C4-2B (cell line): ENCODE measurements at regions not wholly inside any gene's neighbourhood (a gene's known extent, or its start where the extent isn't known, plus 50 kb on each side); places are given as distances from the start of the nearest gene placed in this dataset.

ENCODE experiments used
- H3K27ac ChIP-seq: fragments of 450-650 bp; 2 replicates; pipeline ENCODE4 v1.5.1; 2017
- ZFX ChIP-seq: fragments of 450-650 bp; IDR thresholded peaks from 2 replicates; pipeline ENCODE4 v1.6.1; 2017
- TF ChIP-seq, protein P1 (sequence below): fragments of 450-650 bp; conservative IDR thresholded peaks from 2 replicates; pipeline ENCODE4 v1.5.1; 2017; ENCODE audit warnings: mild to moderate bottlenecking

GRCh38 chr11:107177106-107177477 is 158.8 kb upstream of the GUCY1A2 start:
- no peak overlapping the region for H3K27ac ChIP-seq
- TF ChIP-seq ZFX, result no peak
- TF ChIP-seq, protein P1, sequence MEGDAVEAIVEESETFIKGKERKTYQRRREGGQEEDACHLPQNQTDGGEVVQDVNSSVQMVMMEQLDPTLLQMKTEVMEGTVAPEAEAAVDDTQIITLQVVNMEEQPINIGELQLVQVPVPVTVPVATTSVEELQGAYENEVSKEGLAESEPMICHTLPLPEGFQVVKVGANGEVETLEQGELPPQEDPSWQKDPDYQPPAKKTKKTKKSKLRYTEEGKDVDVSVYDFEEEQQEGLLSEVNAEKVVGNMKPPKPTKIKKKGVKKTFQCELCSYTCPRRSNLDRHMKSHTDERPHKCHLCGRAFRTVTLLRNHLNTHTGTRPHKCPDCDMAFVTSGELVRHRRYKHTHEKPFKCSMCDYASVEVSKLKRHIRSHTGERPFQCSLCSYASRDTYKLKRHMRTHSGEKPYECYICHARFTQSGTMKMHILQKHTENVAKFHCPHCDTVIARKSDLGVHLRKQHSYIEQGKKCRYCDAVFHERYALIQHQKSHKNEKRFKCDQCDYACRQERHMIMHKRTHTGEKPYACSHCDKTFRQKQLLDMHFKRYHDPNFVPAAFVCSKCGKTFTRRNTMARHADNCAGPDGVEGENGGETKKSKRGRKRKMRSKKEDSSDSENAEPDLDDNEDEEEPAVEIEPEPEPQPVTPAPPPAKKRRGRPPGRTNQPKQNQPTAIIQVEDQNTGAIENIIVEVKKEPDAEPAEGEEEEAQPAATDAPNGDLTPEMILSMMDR, result no peak

DNA sequence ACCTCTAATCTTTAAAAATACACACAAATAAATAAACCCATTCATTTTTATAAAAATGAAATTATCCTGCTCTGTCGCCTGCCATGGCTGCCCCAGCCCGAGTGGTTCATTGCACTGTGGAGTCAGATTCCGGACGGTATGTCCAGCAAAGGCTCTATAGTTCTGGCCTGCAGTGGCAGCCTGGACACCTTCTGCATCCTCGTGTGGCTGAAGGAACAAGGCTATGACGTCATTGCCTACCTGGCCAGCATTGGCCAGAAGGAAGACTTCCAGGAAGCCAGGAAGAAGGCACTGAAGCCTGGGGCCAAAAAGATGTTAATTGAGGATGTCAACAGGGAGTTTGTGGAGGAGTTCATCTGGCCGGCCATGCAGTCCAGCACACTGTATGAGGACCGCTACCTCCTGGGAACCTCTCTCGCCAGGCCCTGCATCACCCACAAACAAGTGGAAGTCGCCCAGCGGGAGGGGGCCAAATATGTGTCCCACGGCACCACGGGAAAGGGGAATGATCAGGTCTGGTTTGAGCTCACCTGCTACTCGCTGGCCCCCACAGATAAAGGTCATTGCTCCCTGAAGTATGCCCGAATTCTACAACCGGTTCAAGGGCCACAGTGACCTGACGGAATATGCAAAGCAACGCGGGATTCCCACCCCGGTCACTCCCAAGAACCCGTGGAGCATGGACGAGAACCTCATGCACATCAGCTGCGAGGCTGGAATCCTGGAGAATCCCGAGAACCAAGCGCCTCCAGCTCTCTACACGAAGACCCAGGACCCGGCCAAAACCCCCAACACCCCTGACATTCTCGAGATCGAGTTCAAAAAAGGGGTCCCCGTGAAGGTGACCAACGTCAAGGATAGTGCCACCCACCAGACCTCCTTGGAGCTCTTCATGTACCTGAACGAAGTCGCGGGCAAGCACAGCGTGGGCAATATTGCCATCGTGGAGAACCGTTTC is 158.2 kb upstream of the GUCY1A2 start:
- no peak for TF ChIP-seq ZFX
- TF ChIP-seq, protein P1, result no peak
- H3K27ac ChIP-seq, result no peak overlapping the region

DNA sequence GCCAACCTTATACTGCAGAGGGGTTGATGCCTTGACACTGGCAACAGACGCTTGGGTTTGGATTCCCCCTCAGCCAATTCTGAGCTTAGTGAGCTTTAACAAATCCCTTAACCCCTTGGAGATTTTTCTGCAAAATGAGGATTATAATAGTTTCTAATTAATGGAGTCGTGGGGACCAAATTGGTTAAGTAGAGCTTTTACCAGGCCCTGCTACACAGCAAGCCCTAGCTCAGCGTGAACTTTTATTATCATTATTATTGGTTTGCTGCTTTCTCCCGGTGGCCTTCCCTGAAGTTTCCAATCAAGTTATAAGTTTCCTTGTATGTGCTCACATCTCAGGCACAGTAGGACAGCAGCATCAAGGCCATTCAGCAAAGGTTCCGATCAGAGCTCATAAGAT is 156.6 kb upstream of the GUCY1A2 start:
- TF ChIP-seq ZFX, result no peak
- TF ChIP-seq, protein P1, result no peak
- no peak overlapping the region for H3K27ac ChIP-seq

- no peak overlapping the region for H3K27ac ChIP-seq
- TF ChIP-seq, protein P1, result no peak
- no peak for TF ChIP-seq ZFX
Measured at GRCh38 chr11:107172996-107173395, 154.7 kb upstream of the GUCY1A2 start.

DNA sequence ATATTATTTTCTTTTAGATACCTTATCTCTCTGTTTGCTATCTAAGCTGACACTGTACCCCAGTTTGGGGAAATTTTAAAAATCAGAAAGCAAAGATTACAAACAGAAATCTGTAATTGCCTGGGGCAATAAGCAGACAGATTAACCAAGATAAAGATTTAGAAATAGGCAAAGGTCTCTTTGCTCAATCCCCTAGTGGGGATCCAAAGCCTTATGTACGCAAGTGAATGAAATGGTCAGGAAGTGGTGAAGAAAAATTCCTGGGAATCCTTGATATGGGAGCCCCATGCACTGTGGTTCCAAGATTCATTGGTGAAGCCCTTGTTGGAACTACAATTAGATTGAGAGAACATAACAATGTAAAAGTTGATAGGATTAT is 139.5 kb upstream of the GUCY1A2 start:
- no peak overlapping the region for H3K27ac ChIP-seq
- no peak for TF ChIP-seq ZFX
- TF ChIP-seq, protein P1, result no peak; the same call in 1 of the 2 replicates

DNA sequence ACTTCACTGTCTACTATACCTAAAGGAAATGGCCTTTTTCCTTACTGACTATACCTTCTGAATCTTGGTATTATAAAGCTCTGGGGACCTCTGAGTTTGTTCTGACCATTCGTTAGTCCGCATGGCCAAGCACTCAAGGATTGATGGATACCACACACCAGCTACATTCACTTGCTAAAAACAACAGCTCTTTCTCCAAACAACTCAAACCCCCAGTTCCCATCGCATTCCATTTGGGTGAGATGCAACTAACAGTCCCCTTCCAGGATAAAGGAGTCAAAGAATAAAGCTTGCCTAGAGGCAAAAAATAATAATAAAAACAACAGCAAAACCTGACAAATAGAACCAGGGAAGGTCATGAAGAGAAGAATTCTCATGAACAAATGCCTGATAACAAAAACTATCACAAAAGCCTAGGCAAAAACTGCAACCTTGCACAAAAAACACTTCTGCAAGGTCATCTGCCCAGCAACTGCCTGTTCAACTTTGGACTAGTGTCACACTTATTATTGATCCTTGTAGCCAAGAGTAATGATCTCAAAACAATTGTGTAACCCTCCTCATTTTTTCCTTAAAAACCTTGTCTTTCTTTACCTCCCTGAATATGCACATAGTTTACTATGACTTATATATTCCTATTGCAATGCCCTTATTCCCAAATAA is 139.0 kb upstream of the GUCY1A2 start:
- no peak overlapping the region for H3K27ac ChIP-seq
- TF ChIP-seq, protein P1, result no peak
- no peak for TF ChIP-seq ZFX

DNA sequence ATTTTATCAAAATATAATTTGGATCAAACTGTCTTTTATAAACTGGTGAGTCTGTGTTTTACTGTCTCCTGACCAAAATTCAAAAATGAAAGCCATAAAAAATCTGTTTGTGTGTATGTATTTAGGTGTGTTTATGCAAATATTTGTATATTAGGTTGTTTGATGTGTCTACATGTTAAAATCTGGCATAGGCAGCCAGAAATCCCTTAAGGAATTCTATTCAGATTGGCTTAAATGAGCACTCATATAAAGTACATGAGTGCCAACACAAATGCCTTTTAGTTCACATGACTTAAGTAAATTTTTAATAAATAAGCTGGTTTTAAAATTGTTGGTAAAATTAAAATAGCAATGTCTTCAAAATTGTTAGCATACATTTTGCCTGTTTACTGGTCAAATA is 133.3 kb upstream of the GUCY1A2 start:
- no peak overlapping the region for H3K27ac ChIP-seq
- TF ChIP-seq, protein P1, result no peak
- no peak for TF ChIP-seq ZFX
